K562 (cell line): ENCODE measurements at regions not wholly inside any gene's neighbourhood (a gene's known extent, or its start where the extent isn't known, plus 50 kb on each side); places are given as distances from the start of the nearest gene placed in this dataset.

ENCODE experiments used
- ARHGAP35 ChIP-seq: fragments of 450-650 bp; IDR thresholded peaks from 2 replicates; pipeline ENCODE4 v1.6.1; 2018; ENCODE audit not compliant: partially characterized antibody
- ATF1 ChIP-seq, 2 experiments: fragments of 450-650 bp in 1 of 2; IDR thresholded peaks; 2 replicates each; pipeline ENCODE4 v1.6.1; 2016; ENCODE audit warnings: missing compliant biosample characterization in 1 of 2, missing genetic modification characterization in 1 of 2
- ATF4 ChIP-seq: fragments of 450-650 bp; formaldehyde crosslinking; IDR thresholded peaks from 2 replicates; pipeline ENCODE4 v1.4.0; 2022; ENCODE audit warnings: mild to moderate bottlenecking, moderate library complexity
- BCL6 ChIP-seq: fragments of 250-450 bp; sonication (Bioruptor Pico); IDR thresholded peaks from 2 replicates; pipeline ENCODE4 v1.4.0; 2020
- CREB3 ChIP-seq: fragments of 450-650 bp; conservative IDR thresholded peaks from 2 replicates; pipeline ENCODE4 v1.6.1; 2016; ENCODE audit warnings: missing genetic modification characterization, low read depth, mild to moderate bottlenecking, missing compliant biosample characterization, moderate library complexity
- DDX20 ChIP-seq: fragments of 450-650 bp; IDR thresholded peaks from 2 replicates; pipeline ENCODE4 v1.6.1; 2016; ENCODE audit warnings: missing genetic modification characterization, low read depth, mild to moderate bottlenecking, missing compliant biosample characterization, moderate library complexity
- FOXA1 ChIP-seq: fragments of 450-650 bp; IDR thresholded peaks from 2 replicates; pipeline ENCODE4 v1.6.1; 2016; ENCODE audit warnings: mild to moderate bottlenecking, borderline replicate concordance
- IRF1 ChIP-seq: sonication (generic); formaldehyde crosslinking; IDR thresholded peaks from 2 replicates; pipeline ENCODE4 v1.8.0; 2022; ENCODE audit warnings: missing genetic modification reagents, mild to moderate bottlenecking, borderline replicate concordance
- IRF9 ChIP-seq: fragments of 450-650 bp; IDR thresholded peaks from 2 replicates; pipeline ENCODE4 v1.6.1; 2016; ENCODE audit warnings: missing biosample characterization, missing genetic modification characterization
- MLX ChIP-seq, 2 experiments: fragments of 450-650 bp in 1 of 2; sonication (generic) in 1 of 2; formaldehyde crosslinking; conservative IDR thresholded peaks; 2 replicates each; pipeline versions ENCODE4 v1.4.0 to v1.8.1; 2020 to 2022; ENCODE audit warnings: mild to moderate bottlenecking in 1 of 2, missing genetic modification reagents in 1 of 2
- RCOR1 ChIP-seq, 2 experiments: IDR thresholded peaks; 2 replicates each; pipeline ENCODE4 v1.6.1; 2012; ENCODE audit warnings: low read depth in 2 of 2, low read length in 2 of 2, borderline replicate concordance in 1 of 2, improper control_type of control experiment in 1 of 2
- SIN3B ChIP-seq: fragments of 450-650 bp; IDR thresholded peaks from 2 replicates; pipeline ENCODE4 v1.6.1; 2017; ENCODE audit warnings: low read depth, mild to moderate bottlenecking, moderate library complexity
- SMARCA5 ChIP-seq: fragments of 450-650 bp; IDR thresholded peaks from 2 replicates; pipeline ENCODE4 v1.6.1; 2016
- SUPT5H ChIP-seq: fragments of 450-650 bp; IDR thresholded peaks from 2 replicates; pipeline ENCODE4 v1.6.1; 2016
- TAF7 ChIP-seq: fragments of 450-650 bp; IDR thresholded peaks from 2 replicates; pipeline ENCODE4 v1.6.1; 2016; ENCODE audit warnings: missing genetic modification characterization, missing compliant biosample characterization
- TAF9B ChIP-seq: fragments of 450-650 bp; IDR thresholded peaks from 2 replicates; pipeline ENCODE4 v1.6.1; 2018; ENCODE audit warnings: mild to moderate bottlenecking; ENCODE audit not compliant: partially characterized antibody
- ZKSCAN3 ChIP-seq: fragments of 250-450 bp; sonication (Bioruptor Pico); IDR thresholded peaks from 2 replicates; pipeline ENCODE4 v1.4.0; 2020
- ZNF280A ChIP-seq: fragments of 450-650 bp; IDR thresholded peaks from 2 replicates; pipeline ENCODE4 v1.6.1; 2018; ENCODE audit warnings: mild to moderate bottlenecking, low read depth; ENCODE audit not compliant: partially characterized antibody
- ZNF384 ChIP-seq: IDR thresholded peaks from 2 replicates; pipeline ENCODE4 v1.6.1; 2012; ENCODE audit warnings: low read depth, low read length, improper control_type of control experiment
- ZNF780A ChIP-seq: fragments of 250-450 bp; sonication (Bioruptor Pico); IDR thresholded peaks from 2 replicates; pipeline ENCODE4 v1.5.0; 2021; ENCODE audit warnings: mild to moderate bottlenecking
- ZNF79 ChIP-seq: fragments of 250-450 bp; sonication (Bioruptor Pico); IDR thresholded peaks from 2 replicates; pipeline ENCODE4 v1.4.0; 2020; ENCODE audit warnings: low read depth, mild to moderate bottlenecking, moderate library complexity

GRCh38 chr6:15062516-15063252 lies 183.2 kb upstream of the JARID2 start (continued):
- 0 out of 2 replicates have a peak, but pooled peaks have one; percentile 5 for TF ChIP-seq TAF7 (tag)
- no peak for TF ChIP-seq MLX (CRISPR knock-in tag; conservative IDR thresholded peaks at IDR 0.05)
- no peak for TF ChIP-seq ARHGAP35
- TF ChIP-seq ZNF384 = peak; percentile 11; the same call in 1 of the 2 replicates
- no peak for TF ChIP-seq DDX20 (tag)
- TF ChIP-seq SMARCA5 = no peak
- peak; percentile 99 for TF ChIP-seq IRF9 (tag)
- TF ChIP-seq ATF1 (CRISPR knock-in tag; IDR thresholded peaks at IDR 0.05) = no peak
- TF ChIP-seq ATF1 (tag; IDR thresholded peaks at IDR 0.05) = peak; percentile 92
- TF ChIP-seq ATF4 (CRISPR knock-in tag) = peak; percentile 75
- TF ChIP-seq SIN3B = no peak
- TF ChIP-seq IRF1 (CRISPR knock-in tag) = no peak
- no peak for TF ChIP-seq FOXA1
- no peak for TF ChIP-seq ZNF280A
- TF ChIP-seq TAF9B = peak; percentile 81
- TF ChIP-seq SUPT5H = no peak
- peak; percentile 65 for TF ChIP-seq CREB3 (tag)
- TF ChIP-seq RCOR1 (IDR thresholded peaks at IDR 0.05; ENCODE audit: borderline replicate concordance in 1 of 2, low read depth in 2 of 2, low read length in 2 of 2) = peak in 1 of 2 experiments; percentile 88; a peak in 2 of 4 replicates
- TF ChIP-seq ZKSCAN3 = no peak
- TF ChIP-seq ZNF79 (CRISPR knock-in tag) = no peak
- no peak for TF ChIP-seq BCL6 (CRISPR knock-in tag)
- TF ChIP-seq ZNF780A (CRISPR knock-in tag) = no peak
